ENCODE measurements at regions not wholly inside any gene's neighbourhood (a gene's known extent, or its start where the extent isn't known, plus 50 kb on each side); places are given as distances from the start of the nearest gene placed in this dataset.

GRCh38 chr10:47147186-47147585 is 152.8 kb upstream of the GDF10 start:
- DNase-seq (ENCODE audit: extremely low spot score), result no peak
- POLR2A ChIA-PET, result no interaction called here
- CTCF ChIA-PET, result no interaction called here
- no peak for TF ChIP-seq BHLHE40 (IDR thresholded peaks at IDR 0.05; ENCODE audit: borderline replicate concordance)
- no peak for TF ChIP-seq FOXM1 (IDR thresholded peaks at IDR 0.05; ENCODE audit: borderline replicate concordance)
- no peak for TF ChIP-seq TARDBP (IDR thresholded peaks at IDR 0.05)
- TF ChIP-seq PKNOX1 (IDR thresholded peaks at IDR 0.05), result no peak
- no peak for TF ChIP-seq HDGF (IDR thresholded peaks at IDR 0.05; ENCODE audit: borderline replicate concordance)
- no peak for TF ChIP-seq SP1 (IDR thresholded peaks at IDR 0.05)
- no peak for TF ChIP-seq L3MBTL2 (conservative IDR thresholded peaks at IDR 0.05)
- TF ChIP-seq FOXK2 (IDR thresholded peaks at IDR 0.05), result no peak
- no peak for TF ChIP-seq ZNF384 (IDR thresholded peaks at IDR 0.05)
- TF ChIP-seq LEF1 (IDR thresholded peaks at IDR 0.05; ENCODE audit: borderline replicate concordance), result no peak

GRCh38 chr10:47150581-47150980 is 149.4 kb upstream of the GDF10 start:
- DNase-seq (ENCODE audit: extremely low spot score), result no peak
- TF ChIP-seq LEF1 (IDR thresholded peaks at IDR 0.05; ENCODE audit: borderline replicate concordance) (no peak), FOXA1 (IDR thresholded peaks at IDR 0.05) (no peak), PKNOX1 (IDR thresholded peaks at IDR 0.05) (no peak), BHLHE40 (IDR thresholded peaks at IDR 0.05; ENCODE audit: borderline replicate concordance) (no peak), HDGF (IDR thresholded peaks at IDR 0.05; ENCODE audit: borderline replicate concordance) (no peak), ARNT (IDR thresholded peaks at IDR 0.05) (no peak), FOXM1 (IDR thresholded peaks at IDR 0.05; ENCODE audit: borderline replicate concordance) (no peak), NFRKB (IDR thresholded peaks at IDR 0.05) (no peak), L3MBTL2 (conservative IDR thresholded peaks at IDR 0.05) (no peak), CTBP1 (IDR thresholded peaks at IDR 0.05; ENCODE audit: borderline replicate concordance) (no peak), SP1 (IDR thresholded peaks at IDR 0.05) (no peak), ZNF384 (IDR thresholded peaks at IDR 0.05) (no peak), ELF4 (IDR thresholded peaks at IDR 0.05) (no peak), SUZ12 (IDR thresholded peaks at IDR 0.05) (no peak), TARDBP (IDR thresholded peaks at IDR 0.05) (no peak)
- POLR2A ChIA-PET, result no interaction called here
- CTCF ChIA-PET, result no interaction called here

- ChIA-PET CTCF (interaction anchor here (1.2 kb wide), 1 partner anchor 8 kb away, joined by 3 read pairs; no protein-coding TSS in a partner anchor), POLR2A (no interaction called here)
- DNase-seq (ENCODE audit: extremely low spot score), result no peak
- TF ChIP-seq LEF1 (IDR thresholded peaks at IDR 0.05; ENCODE audit: borderline replicate concordance) (no peak), PKNOX1 (IDR thresholded peaks at IDR 0.05) (no peak), FOXM1 (IDR thresholded peaks at IDR 0.05; ENCODE audit: borderline replicate concordance) (no peak), BHLHE40 (IDR thresholded peaks at IDR 0.05; ENCODE audit: borderline replicate concordance) (no peak), SP1 (IDR thresholded peaks at IDR 0.05) (no peak), L3MBTL2 (conservative IDR thresholded peaks at IDR 0.05) (no peak), ZNF384 (IDR thresholded peaks at IDR 0.05) (no peak), TARDBP (IDR thresholded peaks at IDR 0.05) (no peak), FOXA1 (IDR thresholded peaks at IDR 0.05) (no peak), CTBP1 (IDR thresholded peaks at IDR 0.05; ENCODE audit: borderline replicate concordance) (no peak)
Observed at GRCh38 chr10:47151920-47152319, 148.1 kb upstream of the GDF10 start.

GRCh38 chr10:47152861-47153349 is 147.1 kb upstream of the GDF10 start:
- no peak for DNase-seq (ENCODE audit: extremely low spot score)
- CTCF ChIA-PET, result interaction anchor here (0.6 to 1.2 kb wide), 2 partner anchors 9 to 116 kb away, joined by 3 read pairs; no protein-coding TSS in a partner anchor
- POLR2A ChIA-PET, result no interaction called here
- TF ChIP-seq SUZ12 (IDR thresholded peaks at IDR 0.05), result no peak
- no peak for TF ChIP-seq LEF1 (IDR thresholded peaks at IDR 0.05; ENCODE audit: borderline replicate concordance)
- TF ChIP-seq NFRKB (IDR thresholded peaks at IDR 0.05), result no peak
- no peak for TF ChIP-seq TARDBP (IDR thresholded peaks at IDR 0.05)
- TF ChIP-seq L3MBTL2 (conservative IDR thresholded peaks at IDR 0.05), result no peak
- TF ChIP-seq HDGF (IDR thresholded peaks at IDR 0.05; ENCODE audit: borderline replicate concordance), result no peak
- TF ChIP-seq ZNF384 (IDR thresholded peaks at IDR 0.05), result no peak
- no peak for TF ChIP-seq FOXA1 (IDR thresholded peaks at IDR 0.05)
- no peak for TF ChIP-seq FOXK2 (IDR thresholded peaks at IDR 0.05)
- TF ChIP-seq ELF4 (IDR thresholded peaks at IDR 0.05), result no peak
- no peak for TF ChIP-seq BHLHE40 (IDR thresholded peaks at IDR 0.05; ENCODE audit: borderline replicate concordance)
- TF ChIP-seq ARNT (IDR thresholded peaks at IDR 0.05), result no peak
- no peak for TF ChIP-seq CTBP1 (IDR thresholded peaks at IDR 0.05; ENCODE audit: borderline replicate concordance)
- no peak for TF ChIP-seq PKNOX1 (IDR thresholded peaks at IDR 0.05)
- no peak for TF ChIP-seq FOXM1 (IDR thresholded peaks at IDR 0.05; ENCODE audit: borderline replicate concordance)
- TF ChIP-seq SP1 (IDR thresholded peaks at IDR 0.05), result no peak

GRCh38 chr10:47154762-47155161 is 145.2 kb upstream of the GDF10 start:
- ChIA-PET POLR2A (no interaction called here), CTCF (no interaction called here)
- no peak for DNase-seq (ENCODE audit: extremely low spot score)
- TF ChIP-seq FOXM1 (IDR thresholded peaks at IDR 0.05; ENCODE audit: borderline replicate concordance) (no peak), HDGF (IDR thresholded peaks at IDR 0.05; ENCODE audit: borderline replicate concordance) (no peak), NFRKB (IDR thresholded peaks at IDR 0.05) (no peak), ELF4 (IDR thresholded peaks at IDR 0.05) (no peak), BHLHE40 (IDR thresholded peaks at IDR 0.05; ENCODE audit: borderline replicate concordance) (no peak), FOXK2 (IDR thresholded peaks at IDR 0.05) (no peak), PKNOX1 (IDR thresholded peaks at IDR 0.05) (no peak), ARNT (IDR thresholded peaks at IDR 0.05) (no peak), SUZ12 (IDR thresholded peaks at IDR 0.05) (no peak), L3MBTL2 (conservative IDR thresholded peaks at IDR 0.05) (no peak), SP1 (IDR thresholded peaks at IDR 0.05) (no peak), LEF1 (IDR thresholded peaks at IDR 0.05; ENCODE audit: borderline replicate concordance) (no peak), ZNF384 (IDR thresholded peaks at IDR 0.05) (no peak)

Measured in HEK293T (cell line).